ENCODE measurements at regions not wholly inside any gene's neighbourhood (a gene's known extent, or its start where the extent isn't known, plus 50 kb on each side); places are given as distances from the start of the nearest gene placed in this dataset.

DNA sequence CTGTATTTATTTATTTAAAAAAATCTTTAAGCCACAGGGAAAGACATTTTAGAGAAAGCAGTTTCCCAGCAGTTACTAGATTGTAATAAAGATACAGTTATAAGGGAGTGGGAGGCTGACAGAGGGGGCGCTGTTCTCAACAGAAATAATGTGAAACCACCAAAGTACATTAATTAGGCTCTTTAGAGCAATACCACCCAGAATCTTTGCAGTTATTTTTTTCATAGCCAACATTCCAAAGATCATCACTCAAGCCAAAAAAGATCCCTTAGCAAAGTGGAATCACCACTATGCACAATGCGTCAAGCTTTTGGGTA lies 331.3 kb upstream of the DEFB112 start:
- TF ChIP-seq, protein P1, sequence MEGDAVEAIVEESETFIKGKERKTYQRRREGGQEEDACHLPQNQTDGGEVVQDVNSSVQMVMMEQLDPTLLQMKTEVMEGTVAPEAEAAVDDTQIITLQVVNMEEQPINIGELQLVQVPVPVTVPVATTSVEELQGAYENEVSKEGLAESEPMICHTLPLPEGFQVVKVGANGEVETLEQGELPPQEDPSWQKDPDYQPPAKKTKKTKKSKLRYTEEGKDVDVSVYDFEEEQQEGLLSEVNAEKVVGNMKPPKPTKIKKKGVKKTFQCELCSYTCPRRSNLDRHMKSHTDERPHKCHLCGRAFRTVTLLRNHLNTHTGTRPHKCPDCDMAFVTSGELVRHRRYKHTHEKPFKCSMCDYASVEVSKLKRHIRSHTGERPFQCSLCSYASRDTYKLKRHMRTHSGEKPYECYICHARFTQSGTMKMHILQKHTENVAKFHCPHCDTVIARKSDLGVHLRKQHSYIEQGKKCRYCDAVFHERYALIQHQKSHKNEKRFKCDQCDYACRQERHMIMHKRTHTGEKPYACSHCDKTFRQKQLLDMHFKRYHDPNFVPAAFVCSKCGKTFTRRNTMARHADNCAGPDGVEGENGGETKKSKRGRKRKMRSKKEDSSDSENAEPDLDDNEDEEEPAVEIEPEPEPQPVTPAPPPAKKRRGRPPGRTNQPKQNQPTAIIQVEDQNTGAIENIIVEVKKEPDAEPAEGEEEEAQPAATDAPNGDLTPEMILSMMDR (IDR thresholded peaks at IDR 0.05; ENCODE audit: low read depth, low read length): peak; percentile 52
- no peak for TF ChIP-seq EZH2phosphoT487 (IDR thresholded peaks at IDR 0.05; ENCODE audit: low read depth)
